GM21576 (cell line): ENCODE measurements at regions not wholly inside any gene's neighbourhood (a gene's known extent, or its start where the extent isn't known, plus 50 kb on each side); places are given as distances from the start of the nearest gene placed in this dataset.

Experiments
- ATAC-seq: cut with Tn5 transposase; IDR thresholded peaks from one replicate; pipeline ENCODE4 v1.9.1; 2021; ENCODE audit warnings: mild to moderate bottlenecking, moderate library complexity; ENCODE audit not compliant: unreplicated experiment

DNA sequence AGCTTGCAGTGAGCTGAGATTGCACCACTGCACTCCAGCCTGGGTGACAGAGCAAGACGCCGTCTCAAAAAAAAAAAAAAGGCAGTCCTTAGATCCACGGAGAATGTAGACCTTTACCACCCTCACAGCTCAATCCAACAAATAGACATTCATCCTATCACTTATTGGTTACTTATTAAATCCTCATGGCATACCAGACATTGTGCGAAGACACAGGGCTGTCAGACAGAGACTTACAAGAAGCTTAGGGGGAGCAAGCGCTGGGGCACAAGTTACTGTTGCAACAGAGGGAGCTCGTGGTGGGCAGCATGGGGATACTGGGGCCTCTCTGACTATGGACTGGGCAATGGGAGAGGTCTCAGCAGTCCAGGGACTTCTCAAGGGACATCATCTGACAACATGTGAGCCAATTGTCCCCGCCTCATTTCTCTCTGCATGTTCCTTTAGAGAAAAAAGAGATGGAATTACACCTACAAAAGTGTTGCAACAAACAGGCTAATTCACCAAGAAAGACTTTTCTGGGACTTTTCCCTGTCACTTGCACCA, 82.8 kb upstream of the TNS3 start:
- ATAC-seq, result no peak

DNA sequence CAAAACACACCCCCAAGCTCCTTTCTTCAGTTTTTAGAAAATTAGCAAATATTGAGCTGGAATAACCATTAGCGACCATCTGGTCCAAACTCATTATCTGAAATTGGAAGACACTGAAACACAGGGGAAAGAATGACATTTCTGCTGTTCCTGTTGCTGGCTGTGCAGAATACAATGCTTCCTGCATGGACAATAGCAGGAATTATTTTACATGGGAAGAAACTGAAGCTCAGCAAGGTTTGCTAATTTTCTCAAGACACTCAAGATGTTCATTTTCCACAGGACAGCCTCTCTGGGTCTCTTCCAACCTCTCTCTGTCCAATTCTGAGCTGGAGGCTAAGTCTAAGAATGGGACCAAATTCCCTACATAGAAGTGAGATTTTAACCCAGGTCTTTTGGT, 81.9 kb upstream of the TNS3 start:
- ATAC-seq, result no peak

DNA sequence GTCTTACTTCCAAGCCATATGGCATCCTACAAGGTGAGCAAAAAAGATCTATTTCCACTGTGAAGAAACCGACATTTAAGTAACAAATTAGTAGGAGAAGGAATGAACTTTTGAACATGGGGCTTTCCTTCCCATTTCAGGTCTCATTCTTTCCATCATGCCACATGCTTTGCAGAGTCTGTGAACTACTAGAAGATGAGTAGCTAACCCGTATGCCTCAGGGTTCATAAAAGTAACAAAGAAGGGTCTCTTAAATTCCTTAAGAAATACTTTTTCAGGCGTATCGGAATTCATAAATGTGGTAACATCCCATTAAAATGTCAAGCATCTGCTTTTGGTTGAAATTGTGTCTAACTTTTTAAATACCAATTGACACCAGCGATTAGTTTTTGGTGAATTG, 81.3 kb upstream of the TNS3 start:
- no peak for ATAC-seq

DNA sequence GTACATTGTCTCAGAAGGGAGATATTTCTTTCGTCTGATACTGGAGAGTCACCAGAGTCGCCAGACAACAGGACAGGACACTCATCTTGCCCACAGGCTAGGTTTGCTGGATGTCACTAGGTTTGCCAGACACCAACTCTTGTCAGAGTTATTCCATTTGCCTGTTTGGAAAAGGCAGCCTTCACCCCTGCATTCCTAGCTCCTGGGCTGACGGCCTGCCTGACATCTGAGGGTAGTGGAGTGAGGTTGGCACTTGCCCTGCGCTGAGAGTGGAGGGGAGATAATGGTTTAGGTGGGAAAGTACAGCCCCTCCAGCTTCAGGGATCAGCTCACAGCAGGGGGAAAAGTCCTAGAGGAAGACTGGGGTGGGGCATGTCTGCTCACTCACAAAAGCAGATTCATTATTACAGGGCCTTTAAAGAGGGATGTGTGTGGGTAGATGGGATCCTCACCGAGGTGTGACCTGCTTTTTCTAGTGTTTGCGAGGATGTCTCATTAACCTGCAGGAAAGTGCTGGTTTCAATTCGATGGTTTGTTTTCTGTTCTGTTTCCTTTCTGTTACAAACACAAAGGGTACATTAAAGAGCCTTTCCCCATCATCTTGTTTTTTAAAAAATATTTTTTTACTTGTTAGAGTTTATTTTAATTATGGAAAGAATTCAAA, 79.3 kb upstream of the TNS3 start:
- ATAC-seq, result peak; percentile 74

DNA sequence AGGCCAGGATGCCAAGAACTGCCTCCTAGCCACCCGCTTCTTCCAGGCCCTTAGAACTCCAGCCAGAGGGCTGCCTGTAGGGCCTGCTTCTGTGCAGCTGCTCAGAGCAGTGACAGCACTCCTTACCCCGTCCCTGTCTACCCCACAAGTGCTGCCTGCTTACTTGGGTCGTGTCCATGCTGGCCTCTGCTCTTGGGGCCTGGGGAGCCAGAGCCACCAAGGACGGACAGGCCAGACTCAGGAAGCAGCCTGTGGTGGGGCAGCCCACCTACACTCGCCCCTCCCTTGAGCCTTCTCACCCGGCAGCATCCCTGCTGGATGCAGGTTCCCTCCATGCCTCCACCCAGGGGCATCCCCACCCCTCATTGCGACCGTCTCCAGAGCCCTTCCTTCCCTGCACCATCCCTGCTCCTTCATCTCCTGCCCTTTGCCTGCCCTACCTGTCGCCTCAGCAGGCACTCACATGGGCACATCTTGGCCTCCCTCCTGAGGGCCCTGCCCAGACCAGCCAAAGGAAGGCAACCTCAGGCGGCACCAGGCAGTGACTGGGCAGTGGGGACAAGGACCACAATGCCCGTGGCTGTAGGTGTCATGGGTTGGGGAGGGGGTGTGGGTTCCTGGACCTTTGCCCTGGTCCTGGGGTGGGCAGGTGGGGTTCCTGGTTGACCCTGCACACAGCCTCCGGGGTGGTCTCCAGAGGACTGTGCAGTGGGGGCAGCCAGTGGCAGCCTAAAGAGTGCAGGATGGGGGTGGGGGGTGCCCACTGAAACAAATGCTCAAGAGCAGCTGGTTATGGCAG, 78.0 kb upstream of the TNS3 start:
- no peak for ATAC-seq

DNA sequence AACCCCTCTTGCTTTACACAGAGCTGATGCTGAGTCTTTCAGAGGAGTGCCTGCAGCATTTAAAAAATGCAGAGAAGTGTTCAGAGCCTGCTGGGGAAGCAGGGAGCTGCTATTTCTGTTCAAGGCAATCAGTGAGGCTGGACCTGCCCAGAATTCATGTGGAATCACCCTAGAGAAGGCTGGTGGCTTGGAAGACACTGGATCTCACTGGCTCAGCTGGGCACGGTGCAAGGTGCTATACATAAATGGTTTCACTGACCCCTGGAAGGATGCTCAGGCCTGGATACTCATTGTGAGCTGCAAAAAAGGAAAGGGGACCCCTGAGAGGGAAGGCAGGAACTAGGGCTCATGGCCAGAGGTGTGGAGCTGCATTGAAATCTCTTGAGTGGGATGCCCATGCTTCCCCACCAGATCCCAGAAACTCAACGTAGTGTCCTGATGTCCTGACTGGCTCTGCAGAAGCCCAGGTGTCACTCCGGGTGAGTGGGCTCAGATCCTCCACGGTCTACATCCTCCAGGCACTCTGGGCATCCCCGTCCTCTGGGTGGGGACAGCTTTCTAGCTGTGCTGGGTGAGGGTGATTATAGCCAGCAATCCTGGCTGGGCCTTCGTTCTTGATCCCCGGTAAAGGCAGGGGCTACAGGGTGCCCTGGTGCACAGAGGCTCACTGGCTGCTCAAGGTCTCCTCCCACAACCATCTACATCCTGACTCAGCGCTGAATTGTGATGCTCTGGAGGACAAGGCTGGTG, 77.2 kb upstream of the TNS3 start:
- no peak for ATAC-seq

DNA sequence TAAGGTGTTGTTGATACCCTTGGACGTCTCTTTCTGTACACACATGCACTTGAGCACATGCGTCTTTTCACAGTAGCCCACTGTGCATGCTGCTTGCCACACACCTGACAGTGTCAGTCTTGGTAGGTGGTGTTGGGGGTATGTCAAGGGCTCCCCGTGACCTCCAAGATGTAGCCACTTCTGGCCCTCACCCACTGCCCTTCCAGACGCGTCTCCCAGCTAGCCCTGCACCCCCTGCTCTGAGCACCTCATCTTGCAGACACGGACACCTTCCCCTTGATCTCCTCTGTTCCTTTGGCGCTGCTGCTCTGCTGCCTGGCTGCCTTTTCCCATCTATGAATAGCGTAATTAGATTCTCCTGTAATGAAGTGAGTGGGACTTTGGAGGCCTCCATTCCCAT, 75.2 kb upstream of the TNS3 start:
- no peak for ATAC-seq

DNA sequence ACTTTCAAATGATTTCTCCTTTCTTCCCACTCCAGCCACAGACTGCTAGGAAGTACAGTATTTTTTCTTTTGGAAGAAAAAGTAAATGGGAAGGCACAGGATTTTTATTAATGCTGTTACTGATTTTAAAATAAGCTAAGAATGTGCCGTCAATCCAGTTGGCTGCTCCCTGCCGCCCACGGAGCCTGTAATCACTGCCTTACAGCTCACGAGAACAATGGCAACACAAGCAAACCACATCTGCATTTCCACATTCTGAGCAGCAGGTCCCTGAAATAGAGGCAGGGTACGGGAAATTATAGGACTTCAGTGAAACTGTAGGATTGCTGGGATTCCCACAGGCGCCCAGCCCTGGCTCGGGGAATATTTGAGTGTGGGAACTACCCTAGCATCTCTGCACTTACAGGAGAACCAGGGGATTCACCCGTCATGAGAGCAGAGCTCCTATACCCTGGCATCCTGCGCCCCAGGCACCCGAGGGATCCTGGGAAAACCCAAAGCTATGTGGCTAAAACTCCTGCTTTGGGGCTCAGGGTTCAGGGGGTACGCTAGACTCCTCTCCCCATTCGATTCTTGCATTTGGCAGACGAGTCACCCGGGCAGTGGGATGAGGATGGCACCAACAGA, 72.9 kb upstream of the TNS3 start:
- ATAC-seq, result no peak

DNA sequence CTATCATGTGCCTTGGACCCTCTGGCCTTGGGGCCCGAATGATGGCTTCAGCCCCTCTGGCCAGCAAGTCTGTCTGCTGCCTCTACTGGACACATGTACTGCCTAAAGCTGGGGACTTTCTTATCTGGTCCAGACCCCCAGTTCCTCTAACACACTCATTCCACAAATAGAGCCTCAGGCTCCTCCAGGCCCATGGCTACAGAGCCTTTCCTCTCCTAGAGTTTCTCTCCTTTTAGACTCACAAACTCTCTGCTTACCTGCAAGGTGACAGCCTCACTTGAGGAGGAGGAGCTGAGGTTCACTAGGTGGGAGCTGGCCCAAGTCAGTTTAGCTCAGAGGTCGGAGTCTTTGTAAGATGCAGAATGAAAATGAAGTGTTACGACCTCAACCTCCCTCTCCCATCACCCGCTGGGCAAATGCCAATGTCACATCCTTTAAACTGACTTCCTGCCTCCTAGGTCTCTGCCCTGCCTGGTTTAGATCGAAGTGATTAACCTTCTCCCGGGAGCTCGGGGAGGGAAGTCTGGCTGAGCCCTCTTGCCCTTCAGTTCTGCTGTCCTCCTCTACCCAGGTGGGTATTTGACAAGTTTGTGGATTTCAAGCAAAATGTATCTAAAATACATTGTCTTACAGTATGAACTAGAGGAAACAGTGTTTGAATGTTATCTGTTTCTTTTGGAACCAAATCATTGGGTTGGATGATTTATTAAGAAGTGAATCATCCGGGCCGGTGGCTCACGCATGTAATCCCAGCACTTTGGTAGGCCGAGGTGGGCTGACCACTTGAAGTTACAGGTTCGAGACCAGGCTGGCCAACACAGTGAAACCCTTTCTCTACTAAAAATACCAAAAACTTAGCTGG, 71.9 kb upstream of the TNS3 start:
- ATAC-seq, result no peak

DNA sequence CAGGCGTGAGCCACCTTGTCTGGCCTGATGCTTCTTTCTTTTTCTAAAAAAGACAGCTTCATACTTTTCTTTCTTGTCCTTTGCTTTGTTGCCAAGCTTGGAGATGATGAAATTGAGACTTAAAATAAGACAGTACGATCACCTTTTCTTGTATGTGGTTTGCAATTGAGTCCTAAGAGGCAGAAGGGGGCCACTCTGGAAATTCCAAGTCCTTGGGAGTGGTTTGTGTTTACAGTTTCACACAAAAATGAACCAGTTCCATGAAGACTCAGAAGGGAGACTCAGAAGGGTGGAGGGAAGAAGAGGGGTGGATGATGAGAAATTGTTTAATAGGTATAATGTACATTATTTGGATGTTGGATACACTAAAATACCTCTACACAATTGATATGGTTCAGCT, 70.7 kb upstream of the TNS3 start:
- no peak for ATAC-seq

DNA sequence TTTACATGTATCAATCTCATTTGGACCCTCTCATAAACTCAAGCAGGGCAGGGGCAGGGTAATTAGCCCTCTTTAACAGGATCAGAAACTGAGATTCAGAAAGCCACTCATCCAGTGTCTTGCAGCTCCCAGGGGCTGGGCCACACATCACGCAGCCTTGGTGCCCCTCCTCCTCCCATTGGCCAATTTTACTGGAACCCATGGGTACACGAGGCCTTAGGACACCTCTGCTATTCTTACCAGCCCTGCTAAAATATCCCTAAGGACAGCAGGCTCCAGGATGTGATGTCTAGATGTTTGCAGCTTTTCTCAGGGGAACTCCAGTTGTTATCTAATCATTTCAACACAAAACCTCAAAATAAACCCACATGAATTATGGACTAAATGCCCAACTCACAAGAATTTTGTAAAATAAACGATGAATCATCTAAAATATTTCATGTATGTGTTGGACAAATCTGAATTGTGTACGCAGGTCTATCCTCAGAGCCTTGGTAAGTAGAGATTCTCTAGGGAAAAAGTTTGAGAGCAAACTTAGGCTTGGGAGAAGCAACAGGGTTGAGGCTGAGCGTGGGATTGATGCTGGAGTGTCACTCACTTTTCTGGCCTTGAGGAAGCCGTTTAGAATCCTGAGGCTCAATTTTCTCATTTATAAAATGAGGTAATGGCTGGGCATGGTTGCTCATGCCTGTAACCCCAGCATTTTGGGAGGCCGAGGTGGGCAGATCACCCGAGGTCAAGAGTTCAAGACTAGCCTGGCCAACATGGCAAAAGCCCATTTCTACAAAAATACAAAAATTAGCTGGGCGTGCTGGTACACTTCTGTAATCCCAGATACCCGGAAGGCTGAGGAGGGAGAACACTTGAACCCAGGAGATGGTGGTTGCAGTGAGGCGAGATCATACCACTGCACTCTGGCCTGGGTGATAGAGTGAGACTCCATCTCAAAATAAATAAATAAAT, 69.7 kb upstream of the TNS3 start:
- ATAC-seq, result no peak

DNA sequence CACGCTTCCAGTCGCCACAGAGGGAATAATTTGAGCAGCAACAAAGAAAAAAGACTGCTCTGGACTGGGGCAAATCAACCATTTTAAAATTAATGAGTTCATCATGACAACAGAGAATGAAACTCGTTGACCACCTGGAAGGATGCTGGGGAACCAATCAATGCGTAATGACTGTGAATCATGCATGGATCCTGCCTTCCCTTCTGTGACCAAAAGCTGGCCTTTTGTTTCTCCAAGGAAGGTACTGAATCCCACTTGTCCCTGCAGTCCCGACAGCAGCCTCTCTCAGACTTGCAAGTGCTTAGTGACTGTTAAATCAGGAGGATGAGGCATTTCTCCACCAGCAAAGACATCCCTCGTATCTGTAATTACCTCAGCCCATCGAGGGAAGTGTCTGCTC, 68.0 kb upstream of the TNS3 start:
- ATAC-seq, result no peak

DNA sequence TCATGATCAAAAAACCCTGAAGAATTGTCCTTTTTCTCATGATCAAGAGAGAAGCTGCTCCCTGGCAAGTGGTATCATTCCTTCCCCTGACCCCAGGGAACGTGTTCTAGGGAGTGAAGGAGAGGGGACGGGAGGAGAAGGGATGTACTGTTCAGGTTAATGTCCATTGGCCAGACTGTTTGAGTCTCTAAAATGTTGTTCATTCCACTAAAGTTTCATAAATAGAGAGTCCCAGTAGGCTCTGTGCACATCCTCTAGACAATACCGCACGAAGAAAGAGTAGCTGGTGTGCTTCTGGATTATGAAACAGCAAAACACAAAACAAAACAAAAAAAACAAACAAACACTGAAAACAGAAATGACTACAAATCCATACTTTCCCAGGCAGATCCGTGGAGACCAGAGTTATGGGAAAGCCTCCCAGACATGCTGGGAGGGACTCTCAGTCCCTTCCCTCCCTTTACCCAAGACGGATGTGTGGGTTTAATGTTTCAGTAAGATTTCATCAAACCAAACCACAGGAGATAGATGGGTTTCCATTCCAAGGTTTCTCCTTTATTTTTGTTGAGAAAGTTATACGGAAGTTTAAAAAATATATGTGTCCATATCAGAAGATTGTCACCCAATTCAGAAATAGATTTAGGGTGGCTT, 66.5 kb upstream of the TNS3 start:
- ATAC-seq, result no peak

DNA sequence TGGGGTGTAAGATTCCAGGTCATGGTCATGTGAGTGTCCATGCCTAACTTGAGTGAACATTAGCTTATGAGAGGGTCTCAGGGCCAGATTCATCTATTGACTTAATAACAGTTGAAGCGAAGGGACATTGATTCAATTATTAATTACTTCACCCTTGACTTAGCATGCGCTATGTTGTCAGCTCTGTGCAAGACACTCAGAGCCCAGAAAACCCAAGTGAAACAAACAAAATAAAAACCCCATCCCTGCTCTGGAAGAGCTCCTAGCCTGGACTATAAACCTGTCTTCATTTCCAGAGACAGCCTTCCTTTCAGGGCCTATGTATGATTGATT, 66.0 kb upstream of the TNS3 start:
- no peak for ATAC-seq

DNA sequence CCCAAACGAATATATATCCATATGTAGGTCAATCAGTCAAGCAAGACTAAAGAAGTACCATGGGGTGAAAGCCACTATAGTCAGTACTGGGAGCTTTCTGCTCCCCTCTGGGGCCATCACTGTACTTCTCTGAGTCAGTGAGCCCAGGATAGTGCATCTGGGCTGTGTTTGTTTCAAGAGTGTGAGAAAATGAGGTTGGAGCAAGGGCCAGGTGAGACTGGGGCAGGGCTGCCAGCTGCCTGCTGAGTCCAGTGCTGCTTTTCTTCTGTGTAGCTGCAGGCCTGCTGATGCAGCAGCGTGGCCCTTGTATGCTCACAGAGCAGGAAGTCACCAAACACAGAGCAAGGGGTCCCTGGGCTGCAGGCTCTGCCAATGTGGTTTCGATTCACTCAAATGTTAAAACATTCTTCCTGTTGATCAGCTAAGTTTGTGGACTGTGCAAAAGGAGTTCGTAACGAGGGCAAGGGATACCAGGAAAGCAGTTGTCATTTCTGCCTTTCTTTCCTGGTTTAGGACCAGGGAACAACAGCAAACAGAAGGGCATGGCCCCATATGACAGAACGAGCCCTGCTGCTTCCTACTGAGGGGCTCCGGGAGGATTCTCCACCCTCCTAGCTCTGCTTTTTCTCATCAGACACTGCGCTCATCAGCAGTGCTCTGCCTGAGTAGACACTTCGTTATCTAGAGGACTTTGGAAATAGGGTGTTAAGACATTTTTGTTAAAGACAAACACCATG, 65.4 kb upstream of the TNS3 start:
- ATAC-seq, result peak; percentile 91

DNA sequence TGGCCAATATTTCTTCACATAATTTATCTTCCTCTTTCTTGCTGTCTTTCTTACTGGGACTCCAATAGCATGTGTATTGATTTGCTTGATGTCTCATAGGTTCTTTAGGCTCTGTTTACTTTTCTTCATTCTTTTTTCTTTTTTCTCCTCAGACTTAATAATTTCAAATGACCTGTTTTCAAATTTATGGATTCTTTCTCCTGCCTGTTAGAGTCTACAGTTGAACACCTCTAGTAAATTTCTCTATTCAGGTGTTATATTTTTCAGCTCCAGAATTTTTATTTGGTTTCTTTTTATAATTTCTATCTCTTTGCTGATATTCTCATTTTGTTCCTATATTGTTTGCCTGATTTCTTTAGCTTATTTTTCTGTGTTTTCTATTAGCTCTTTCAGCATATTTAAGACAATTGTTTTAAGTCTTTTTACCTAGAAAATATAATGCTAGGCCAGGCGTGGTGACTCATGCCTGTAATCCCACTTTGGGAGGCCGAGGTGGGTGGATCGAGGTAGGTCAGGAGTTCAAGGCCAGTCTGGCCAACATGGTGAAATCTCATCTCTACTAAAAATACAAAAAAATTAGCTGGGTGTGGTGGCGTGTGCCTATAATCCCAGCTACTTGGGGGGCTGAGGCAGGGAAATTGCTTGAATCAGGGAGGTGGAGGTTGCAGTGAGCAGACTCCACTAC, 61.9 kb upstream of the TNS3 start:
- ATAC-seq, result no peak

DNA sequence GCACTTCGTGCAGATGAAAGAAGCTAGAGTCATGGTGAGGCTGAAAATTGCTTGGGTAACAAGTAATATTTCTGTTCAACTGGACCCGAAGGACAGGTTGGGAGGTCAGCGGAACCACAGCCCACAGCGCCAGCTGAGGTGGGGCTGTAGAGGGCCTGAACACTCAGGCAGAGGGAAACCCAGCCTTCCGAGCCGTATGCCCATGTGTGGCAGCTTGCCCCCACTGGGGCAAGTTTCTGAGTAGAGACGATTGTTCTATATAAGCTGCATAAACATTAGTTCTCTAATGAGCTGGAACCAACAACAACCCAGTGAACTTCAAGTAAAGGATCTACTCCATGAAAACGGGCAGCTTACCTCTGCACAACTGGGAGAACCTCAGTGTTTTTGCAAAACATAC, 58.4 kb upstream of the TNS3 start:
- no peak for ATAC-seq
